GM23338 (cell line): ENCODE measurements at regions not wholly inside any gene's neighbourhood (a gene's known extent, or its start where the extent isn't known, plus 50 kb on each side); places are given as distances from the start of the nearest gene placed in this dataset.

Experiments used
- CREB1 ChIP-seq: fragments of 250-450 bp; sonication (Bioruptor Pico); IDR thresholded peaks from 2 replicates; pipeline ENCODE4 v1.5.0; 2020; ENCODE audit warnings: low read depth, mild to moderate bottlenecking, moderate library complexity
- CTCF ChIP-seq, 2 experiments: fragments of 200-600 bp in 1 of 2; sonication (generic) in 1 of 2; conservative IDR thresholded peaks; 2 replicates each; pipeline versions ENCODE4 v1.5.1 to v1.6.1; 2016 to 2017; ENCODE audit warnings: antibody characterized with exemption in 2 of 2, low read depth in 2 of 2, mild to moderate bottlenecking in 2 of 2, moderate library complexity in 1 of 2
- ETS1 ChIP-seq: IDR thresholded peaks from 2 replicates; pipeline ENCODE4 v1.6.1; 2016; ENCODE audit warnings: antibody characterized with exemption
- EZH2 ChIP-seq: fragments of 200-600 bp; sonication (generic); IDR thresholded peaks from one replicate; pipeline ENCODE4 v1.8.0; 2017; ENCODE audit warnings: antibody characterized with exemption, mild to moderate bottlenecking, low read depth; ENCODE audit not compliant: unreplicated experiment
- EZH2phosphoT487 ChIP-seq: fragments of 200-600 bp; sonication (generic); IDR thresholded peaks from one replicate; pipeline ENCODE4 v1.8.1; 2018; ENCODE audit warnings: antibody characterized with exemption; ENCODE audit not compliant: unreplicated experiment
- JUNB ChIP-seq: IDR thresholded peaks from one replicate; pipeline ENCODE4 v1.6.1; 2016; ENCODE audit warnings: antibody characterized with exemption; ENCODE audit not compliant: unreplicated experiment
- POLR2AphosphoS5 ChIP-seq: IDR thresholded peaks from 2 replicates; pipeline ENCODE4 v1.6.1; 2016; ENCODE audit warnings: antibody characterized with exemption, low read depth
- STAT1 ChIP-seq: IDR thresholded peaks from one replicate; pipeline ENCODE4 v1.6.1; 2016; ENCODE audit warnings: antibody characterized with exemption; ENCODE audit not compliant: unreplicated experiment
- ZNF114 ChIP-seq: fragments of 250-450 bp; sonication (Bioruptor Pico); IDR thresholded peaks from 2 replicates; pipeline ENCODE4 v1.5.0; 2020; ENCODE audit warnings: mild to moderate bottlenecking, moderate library complexity
- ZNF331 ChIP-seq: fragments of 250-450 bp; sonication (Bioruptor Pico); IDR thresholded peaks from 2 replicates; pipeline ENCODE4 v1.5.0; 2020; ENCODE audit warnings: low read depth, mild to moderate bottlenecking, moderate library complexity
- TF ChIP-seq, protein P1 (sequence below): IDR thresholded peaks from one replicate; pipeline ENCODE4 v1.6.1; 2018; ENCODE audit warnings: antibody characterized with exemption; ENCODE audit not compliant: unreplicated experiment

DNA sequence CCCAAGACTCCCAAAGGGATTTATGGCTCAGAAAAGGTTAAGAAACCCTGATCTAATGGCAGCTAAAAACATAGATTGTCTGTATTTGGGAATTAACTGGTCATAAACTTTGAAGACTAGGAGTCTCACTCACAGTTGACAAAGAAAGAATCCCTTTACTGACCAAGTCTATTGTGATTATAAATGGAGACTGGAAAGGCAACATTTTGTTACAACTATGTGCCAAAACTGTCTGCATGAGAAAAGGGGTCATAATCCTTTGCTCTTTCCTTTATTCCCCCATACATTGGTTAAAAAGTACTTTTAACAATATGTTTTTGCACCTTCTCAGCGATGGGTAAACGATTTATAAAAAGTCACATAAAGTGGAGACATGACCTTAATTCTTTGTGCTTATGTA is 206.9 kb upstream of the MAP3K7 start:
- TF ChIP-seq, protein P1, sequence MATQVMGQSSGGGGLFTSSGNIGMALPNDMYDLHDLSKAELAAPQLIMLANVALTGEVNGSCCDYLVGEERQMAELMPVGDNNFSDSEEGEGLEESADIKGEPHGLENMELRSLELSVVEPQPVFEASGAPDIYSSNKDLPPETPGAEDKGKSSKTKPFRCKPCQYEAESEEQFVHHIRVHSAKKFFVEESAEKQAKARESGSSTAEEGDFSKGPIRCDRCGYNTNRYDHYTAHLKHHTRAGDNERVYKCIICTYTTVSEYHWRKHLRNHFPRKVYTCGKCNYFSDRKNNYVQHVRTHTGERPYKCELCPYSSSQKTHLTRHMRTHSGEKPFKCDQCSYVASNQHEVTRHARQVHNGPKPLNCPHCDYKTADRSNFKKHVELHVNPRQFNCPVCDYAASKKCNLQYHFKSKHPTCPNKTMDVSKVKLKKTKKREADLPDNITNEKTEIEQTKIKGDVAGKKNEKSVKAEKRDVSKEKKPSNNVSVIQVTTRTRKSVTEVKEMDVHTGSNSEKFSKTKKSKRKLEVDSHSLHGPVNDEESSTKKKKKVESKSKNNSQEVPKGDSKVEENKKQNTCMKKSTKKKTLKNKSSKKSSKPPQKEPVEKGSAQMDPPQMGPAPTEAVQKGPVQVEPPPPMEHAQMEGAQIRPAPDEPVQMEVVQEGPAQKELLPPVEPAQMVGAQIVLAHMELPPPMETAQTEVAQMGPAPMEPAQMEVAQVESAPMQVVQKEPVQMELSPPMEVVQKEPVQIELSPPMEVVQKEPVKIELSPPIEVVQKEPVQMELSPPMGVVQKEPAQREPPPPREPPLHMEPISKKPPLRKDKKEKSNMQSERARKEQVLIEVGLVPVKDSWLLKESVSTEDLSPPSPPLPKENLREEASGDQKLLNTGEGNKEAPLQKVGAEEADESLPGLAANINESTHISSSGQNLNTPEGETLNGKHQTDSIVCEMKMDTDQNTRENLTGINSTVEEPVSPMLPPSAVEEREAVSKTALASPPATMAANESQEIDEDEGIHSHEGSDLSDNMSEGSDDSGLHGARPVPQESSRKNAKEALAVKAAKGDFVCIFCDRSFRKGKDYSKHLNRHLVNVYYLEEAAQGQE = no peak
- TF ChIP-seq CTCF (conservative IDR thresholded peaks at IDR 0.05; ENCODE audit: low read depth in 2 of 2) = no peak
- TF ChIP-seq ZNF331 = no peak
- no peak for TF ChIP-seq STAT1
- no peak for TF ChIP-seq EZH2phosphoT487
- TF ChIP-seq ZNF114 (CRISPR knock-in tag) = no peak
- no peak for TF ChIP-seq ETS1
- TF ChIP-seq POLR2AphosphoS5 = no peak
- no peak for TF ChIP-seq EZH2
- no peak for TF ChIP-seq JUNB
- no peak for TF ChIP-seq CREB1 (CRISPR knock-in tag)
